Left forelimb (tissue), 1 donor: ENCODE measurements at regions not wholly inside any gene's neighbourhood (a gene's known extent, or its start where the extent isn't known, plus 50 kb on each side); places are given as distances from the start of the nearest gene placed in this dataset.
"Not testable (repeated sequence)": the region's sequence is repeated elsewhere in the genome, so short reads cannot be mapped to it uniquely, and the experiment has no call there.

Source experiments
- DNase-seq: peaks from one replicate; pipeline ENCODE4 v3.0.0-alpha.2; 2018; ENCODE audit warnings: low spot score

- DNase-seq = no peak
Measured at GRCh38 chr3:102332934-102333333, 101.9 kb upstream of the ZPLD1 start.

DNA sequence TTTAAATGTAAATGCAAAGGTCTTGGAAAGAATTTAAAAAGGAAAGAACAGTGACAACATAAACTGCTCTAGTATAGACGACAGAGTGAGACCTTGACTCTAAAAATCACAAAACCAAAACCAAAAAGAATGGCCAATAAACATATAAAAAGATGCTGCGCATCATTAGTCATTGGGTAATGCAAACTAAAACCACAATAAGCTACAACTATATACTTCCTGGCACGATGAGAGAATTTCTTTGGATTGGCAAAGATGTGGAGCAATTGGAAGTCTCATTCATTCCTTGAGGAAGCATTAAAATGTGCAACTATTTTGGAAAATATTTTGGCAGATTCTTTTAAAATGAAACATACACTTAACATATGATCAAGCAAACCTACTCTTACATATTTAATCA is 98.7 kb upstream of the ZPLD1 start:
- DNase-seq = no peak

GRCh38 chr3:102339671-102340070 is 95.1 kb upstream of the ZPLD1 start:
- no peak for DNase-seq

GRCh38 chr3:102346897-102347296 is 87.9 kb upstream of the ZPLD1 start:
- no peak for DNase-seq

GRCh38 chr3:102348904-102349303 is 85.9 kb upstream of the ZPLD1 start:
- DNase-seq = no peak

- no peak for DNase-seq
Measured at GRCh38 chr3:102353148-102353547, 81.7 kb upstream of the ZPLD1 start.

GRCh38 chr3:102353805-102354204 is 81.0 kb upstream of the ZPLD1 start:
- DNase-seq = no peak

DNA sequence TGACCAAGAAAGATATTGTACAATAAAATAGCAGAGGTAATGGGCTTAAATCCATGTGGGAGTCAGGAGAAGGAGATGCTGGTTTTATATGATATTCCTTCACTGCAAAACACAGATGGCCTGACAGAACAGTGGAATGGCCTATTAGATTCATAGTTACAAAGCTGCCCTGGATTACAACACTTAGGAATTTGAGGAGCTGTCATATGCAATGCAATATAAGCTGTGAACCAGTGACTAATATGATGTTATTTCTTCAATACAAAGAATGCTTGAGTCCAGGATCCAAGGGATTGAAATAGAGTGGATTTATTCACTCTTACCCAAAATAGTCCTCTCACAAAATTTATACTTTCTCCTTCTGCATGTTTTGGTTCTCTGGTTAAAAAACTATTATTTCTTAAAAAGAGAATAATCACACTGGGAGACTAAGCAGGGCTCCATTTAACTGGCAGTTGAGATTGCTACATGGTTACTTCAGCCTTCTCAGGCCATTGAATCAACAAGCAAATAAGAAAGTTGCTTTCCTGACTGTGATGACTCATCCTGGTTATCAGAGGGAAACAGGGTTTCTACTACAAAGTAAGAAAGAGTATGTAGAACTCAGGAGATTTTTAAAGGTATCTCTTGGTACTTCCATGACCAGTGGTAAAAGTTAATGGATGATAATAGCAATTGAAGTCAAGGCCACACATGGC is 79.8 kb upstream of the ZPLD1 start:
- DNase-seq = no peak

DNA sequence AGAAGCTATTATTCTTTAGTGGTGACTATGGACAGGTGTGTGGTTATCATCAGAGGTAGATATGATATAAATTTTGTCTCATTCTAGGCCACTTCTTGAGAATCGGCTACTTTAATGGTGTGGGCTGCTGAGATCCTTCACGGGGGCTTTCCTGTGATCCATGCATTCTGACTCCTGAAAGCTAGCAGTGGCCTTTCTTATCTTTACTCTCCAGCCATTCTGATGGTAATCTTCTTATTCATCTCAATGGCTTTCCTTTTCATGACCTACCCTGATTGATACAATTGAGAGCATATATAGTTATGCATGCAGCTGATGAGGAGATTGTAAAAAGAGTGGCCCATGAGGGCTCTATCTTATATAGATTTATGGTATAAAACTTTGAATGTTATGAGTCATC is 78.3 kb upstream of the ZPLD1 start:
- no peak for DNase-seq

DNA sequence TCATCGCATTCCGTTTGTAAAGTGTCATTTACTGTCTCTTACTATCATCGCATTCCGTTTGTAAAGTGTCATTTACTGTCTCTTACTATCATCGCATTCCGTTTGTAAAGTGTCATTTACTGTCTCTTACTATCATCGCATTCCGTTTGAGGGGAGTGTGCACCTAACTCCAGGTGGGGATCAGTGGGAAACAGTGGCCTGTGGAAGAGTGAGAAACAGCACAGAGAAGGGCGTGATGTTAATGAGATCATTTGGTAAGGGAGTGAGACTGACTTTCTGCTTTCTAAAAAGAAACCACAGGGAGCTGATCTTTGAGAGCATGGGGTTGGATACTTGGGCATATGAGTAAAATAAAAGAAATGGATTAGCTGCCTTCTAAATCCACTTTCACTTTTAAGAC is 77.5 kb upstream of the ZPLD1 start:
- not testable (repeated sequence) for DNase-seq

DNA sequence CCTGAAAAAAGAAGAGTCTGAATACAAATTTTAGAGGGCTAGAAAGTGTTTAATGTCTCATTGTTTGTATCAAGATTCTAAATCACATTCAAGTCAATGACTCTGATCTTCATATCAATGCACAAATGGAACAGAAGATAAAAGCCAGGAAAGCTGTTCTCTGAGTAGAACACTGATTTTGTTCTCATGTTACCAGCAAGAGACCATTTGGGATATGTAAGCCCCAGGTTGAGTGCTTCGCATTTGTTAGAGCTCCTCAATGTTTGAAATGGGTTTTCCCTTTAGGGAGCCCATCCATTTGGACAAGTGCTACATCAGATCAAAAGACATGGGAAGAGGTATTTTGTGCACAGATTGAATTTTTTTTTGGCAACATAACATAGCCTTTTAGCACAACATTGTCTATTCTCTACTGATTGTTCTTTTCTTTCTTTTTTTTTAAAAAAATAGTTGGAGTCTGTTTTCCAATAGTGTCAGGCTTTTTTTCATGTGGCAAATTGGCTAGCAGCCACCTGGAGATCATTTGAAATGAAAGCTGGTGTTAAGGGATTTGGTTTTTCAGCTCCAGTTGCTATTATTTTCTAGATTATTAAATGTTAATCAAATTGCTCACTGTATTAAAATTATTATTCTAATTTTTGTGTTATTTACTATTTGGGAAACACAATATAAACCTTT is 74.5 kb upstream of the ZPLD1 start:
- no peak for DNase-seq

DNA sequence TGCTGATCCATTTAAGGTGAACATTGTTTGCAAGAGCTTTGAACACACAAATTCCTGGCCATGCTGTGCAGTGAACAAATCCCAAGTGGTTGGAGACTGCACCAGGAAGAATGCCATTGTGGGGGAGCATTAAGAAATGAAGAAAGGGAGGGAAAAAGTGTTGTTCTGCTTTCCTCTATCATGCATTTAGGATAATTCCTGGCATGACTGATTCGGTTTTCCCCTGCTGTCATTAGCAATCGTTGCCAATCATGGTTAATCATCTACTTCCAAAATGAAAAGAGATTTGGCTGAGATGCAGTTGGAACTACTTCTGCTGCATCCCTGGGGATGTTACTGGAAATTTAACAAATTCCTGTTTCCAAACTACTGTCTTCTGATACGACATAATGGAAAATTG is 73.7 kb upstream of the ZPLD1 start:
- DNase-seq = no peak

DNA sequence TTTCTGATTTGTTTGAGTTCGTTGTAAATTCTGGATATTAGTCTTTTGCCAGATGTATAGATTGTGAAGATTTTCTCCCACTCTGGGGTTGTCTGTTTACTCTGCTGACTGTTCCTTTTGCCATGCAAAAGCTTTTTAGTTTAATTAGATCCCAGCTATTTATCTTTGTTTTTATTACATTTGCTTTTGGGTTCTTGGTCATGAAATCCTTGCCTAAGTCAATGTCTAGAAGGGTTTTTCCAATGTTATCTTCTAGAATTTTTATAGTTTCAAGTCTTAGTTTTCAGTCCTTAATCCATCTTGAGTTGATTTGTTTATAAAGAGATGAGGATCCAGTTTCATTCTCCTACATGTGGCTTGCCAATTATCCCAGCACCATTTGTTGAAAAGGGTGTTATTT is 68.7 kb upstream of the ZPLD1 start:
- not testable (repeated sequence) for DNase-seq

- no peak for DNase-seq
Measured at GRCh38 chr3:102374863-102375634, 59.8 kb upstream of the ZPLD1 start.

DNA sequence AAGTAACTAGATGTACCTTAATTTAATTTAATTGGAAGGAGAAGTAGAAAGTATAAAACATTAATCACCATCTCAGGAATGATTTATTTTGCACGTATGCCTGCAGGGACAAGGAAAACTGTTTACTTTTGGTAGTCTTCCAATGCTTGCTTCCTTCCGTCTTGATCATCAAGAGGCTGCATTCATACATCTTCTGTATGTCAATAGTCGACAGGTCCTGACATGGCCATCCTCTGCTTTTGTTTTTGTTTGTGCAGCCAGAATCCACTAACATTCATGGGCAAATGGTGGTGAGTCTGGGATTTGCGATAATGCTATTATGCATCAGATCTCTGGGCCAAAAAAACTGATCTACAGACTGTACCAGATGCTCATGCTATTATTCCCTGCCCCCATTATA is 56.6 kb upstream of the ZPLD1 start:
- DNase-seq = no peak

GRCh38 chr3:102382201-102382600 is 52.6 kb upstream of the ZPLD1 start:
- DNase-seq = not testable (repeated sequence)
